ENCODE measurements at regions not wholly inside any gene's neighbourhood (a gene's known extent, or its start where the extent isn't known, plus 50 kb on each side); places are given as distances from the start of the nearest gene placed in this dataset.
"Not testable (repeated sequence)": the region's sequence is repeated elsewhere in the genome, so short reads cannot be mapped to it uniquely, and the experiment has no call there.

DNA sequence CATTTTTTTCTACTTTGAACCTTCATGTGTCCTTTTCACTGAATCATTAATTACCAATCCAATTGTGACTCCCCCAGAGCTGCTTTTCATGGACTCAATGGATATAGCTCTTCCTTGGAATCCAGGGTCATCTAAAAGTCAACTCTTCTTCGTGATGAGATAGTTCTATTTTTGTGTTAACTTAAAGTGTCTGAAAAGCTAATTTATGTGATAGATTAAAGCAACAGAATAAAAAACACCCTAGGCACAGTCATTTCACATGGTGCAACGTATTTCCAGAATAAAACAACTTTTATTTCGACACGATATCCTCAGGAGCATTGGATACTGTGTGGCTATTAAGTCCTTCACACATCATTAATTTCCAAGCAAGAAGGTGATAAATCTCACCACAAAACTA, 250.6 kb upstream of the SPHKAP start:
- Histone ChIP-seq H3K36me3 (ENCODE audit: control insufficient read depth, insufficient read depth, low read length) (no peaks in the 10 kb centered on the region), H3K4me3 (replicated peaks; ENCODE audit: low read depth, low read length) (no peak overlapping the region), H3K27me3 (replicated peaks; ENCODE audit: control insufficient read depth, insufficient read depth, low read length) (no peaks in the 10 kb centered on the region)
- TF ChIP-seq, protein P1, sequence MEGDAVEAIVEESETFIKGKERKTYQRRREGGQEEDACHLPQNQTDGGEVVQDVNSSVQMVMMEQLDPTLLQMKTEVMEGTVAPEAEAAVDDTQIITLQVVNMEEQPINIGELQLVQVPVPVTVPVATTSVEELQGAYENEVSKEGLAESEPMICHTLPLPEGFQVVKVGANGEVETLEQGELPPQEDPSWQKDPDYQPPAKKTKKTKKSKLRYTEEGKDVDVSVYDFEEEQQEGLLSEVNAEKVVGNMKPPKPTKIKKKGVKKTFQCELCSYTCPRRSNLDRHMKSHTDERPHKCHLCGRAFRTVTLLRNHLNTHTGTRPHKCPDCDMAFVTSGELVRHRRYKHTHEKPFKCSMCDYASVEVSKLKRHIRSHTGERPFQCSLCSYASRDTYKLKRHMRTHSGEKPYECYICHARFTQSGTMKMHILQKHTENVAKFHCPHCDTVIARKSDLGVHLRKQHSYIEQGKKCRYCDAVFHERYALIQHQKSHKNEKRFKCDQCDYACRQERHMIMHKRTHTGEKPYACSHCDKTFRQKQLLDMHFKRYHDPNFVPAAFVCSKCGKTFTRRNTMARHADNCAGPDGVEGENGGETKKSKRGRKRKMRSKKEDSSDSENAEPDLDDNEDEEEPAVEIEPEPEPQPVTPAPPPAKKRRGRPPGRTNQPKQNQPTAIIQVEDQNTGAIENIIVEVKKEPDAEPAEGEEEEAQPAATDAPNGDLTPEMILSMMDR (IDR thresholded peaks at IDR 0.05; ENCODE audit: insufficient read depth, low read length, poor library complexity, severe bottlenecking): no peak
- DNase-seq (ENCODE audit: extremely low read depth, insufficient read length): no peak

DNA sequence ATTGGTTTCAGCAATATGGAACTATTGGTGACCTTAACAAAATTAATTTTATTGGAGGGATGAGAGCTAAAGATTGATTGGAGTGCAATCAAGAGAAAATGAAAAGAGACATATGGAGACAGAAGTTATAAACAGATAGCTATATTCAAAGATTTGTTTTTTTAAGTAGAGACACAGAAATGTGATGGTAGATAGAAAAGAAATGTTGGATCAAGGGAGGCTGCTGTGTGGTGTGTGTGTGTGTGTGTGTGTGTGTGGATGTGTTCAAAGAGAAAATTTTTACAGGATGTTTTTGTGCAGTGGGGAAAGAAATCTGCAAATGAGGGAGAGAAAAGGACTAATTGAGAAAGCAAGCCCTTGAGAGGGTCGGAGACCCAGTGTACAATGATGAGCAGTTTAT, 249.5 kb upstream of the SPHKAP start:
- no peak for DNase-seq (ENCODE audit: extremely low read depth, insufficient read length)
- H3K27me3 ChIP-seq (replicated peaks; ENCODE audit: control insufficient read depth, insufficient read depth, low read length): no peaks in the 10 kb centered on the region
- no peaks in the 10 kb centered on the region for H3K36me3 ChIP-seq (ENCODE audit: control insufficient read depth, insufficient read depth, low read length)
- no peak overlapping the region for H3K4me3 ChIP-seq (replicated peaks; ENCODE audit: low read depth, low read length)
- TF ChIP-seq, protein P1 (IDR thresholded peaks at IDR 0.05; ENCODE audit: insufficient read depth, low read length, poor library complexity, severe bottlenecking): no peak

DNA sequence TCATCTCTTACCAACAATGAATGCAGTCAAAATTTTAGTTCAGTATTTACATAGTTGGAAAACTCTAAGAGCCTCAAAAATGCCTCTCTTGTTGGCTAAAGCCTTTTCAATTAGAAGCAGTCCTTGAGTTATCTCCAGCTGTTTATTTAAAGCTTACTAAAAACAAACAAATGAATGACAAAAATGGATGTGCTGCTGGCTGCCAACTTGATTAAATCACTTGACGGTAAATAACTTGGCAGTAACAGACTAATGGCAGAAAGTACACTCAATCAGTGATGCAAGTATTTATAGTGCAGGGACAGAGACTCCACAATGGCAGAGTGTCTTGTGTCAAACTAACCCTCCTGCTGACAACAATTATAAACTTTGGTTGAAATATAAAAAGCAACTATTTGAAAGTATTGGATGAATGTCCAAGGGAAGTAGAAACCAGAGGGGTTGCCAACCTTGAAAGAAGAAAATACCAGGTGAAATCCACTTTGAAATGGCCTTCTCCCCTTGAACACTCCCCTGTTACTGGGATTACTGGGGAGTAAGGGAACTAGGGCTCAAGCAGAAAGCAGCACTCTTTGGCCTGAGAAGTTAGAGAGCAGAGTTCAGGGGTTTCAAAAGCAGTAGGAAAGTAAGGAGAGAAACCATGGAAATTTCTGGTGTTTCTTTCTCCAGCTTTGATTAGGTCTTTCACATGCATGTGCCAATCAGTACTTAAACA, 245.2 kb upstream of the SPHKAP start:
- TF ChIP-seq, protein P1 (IDR thresholded peaks at IDR 0.05; ENCODE audit: insufficient read depth, low read length, poor library complexity, severe bottlenecking): no peak
- Histone ChIP-seq H3K27me3 (replicated peaks; ENCODE audit: control insufficient read depth, insufficient read depth, low read length) (no peaks in the 10 kb centered on the region), H3K4me3 (replicated peaks; ENCODE audit: low read depth, low read length) (no peak overlapping the region), H3K36me3 (ENCODE audit: control insufficient read depth, insufficient read depth, low read length) (no peaks in the 10 kb centered on the region)
- no peak for DNase-seq (ENCODE audit: extremely low read depth, insufficient read length)

DNA sequence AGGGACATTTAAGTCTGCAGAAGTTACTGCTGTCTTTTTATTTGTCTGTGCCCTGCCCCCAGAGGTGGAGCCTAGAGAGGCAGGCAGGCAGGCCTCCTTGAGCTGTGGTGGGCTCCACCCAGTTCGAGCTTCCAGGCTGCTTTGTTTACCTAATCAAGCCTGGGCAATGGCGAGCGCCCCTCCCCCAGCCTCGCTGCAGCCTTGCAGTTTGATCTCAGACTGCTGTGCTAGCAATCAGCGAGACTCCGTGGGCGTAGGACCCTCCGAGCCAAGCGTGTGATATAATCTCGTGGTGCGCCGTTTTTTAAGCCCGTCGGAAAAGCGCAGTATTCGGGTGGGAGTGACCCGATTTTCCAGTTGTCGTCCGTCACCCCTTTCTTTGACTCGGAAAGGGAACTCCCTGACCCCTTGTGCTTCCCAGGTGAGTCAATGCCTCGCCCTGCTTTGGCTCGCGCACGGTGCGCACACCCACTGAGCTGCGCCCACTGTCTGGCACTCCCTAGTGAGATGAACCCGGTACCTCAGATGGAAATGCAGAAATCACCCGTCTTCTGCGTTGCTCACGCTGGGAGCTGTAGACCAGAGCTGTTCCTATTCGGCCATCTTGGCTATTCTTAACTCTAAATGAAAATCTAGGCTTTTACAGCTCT, 244.0 kb upstream of the SPHKAP start:
- H3K4me3 ChIP-seq (replicated peaks; ENCODE audit: low read depth, low read length); DNase-seq (ENCODE audit: extremely low read depth, insufficient read length); H3K27me3 ChIP-seq (replicated peaks; ENCODE audit: control insufficient read depth, insufficient read depth, low read length); H3K36me3 ChIP-seq (ENCODE audit: control insufficient read depth, insufficient read depth, low read length): not testable (repeated sequence)

DNA sequence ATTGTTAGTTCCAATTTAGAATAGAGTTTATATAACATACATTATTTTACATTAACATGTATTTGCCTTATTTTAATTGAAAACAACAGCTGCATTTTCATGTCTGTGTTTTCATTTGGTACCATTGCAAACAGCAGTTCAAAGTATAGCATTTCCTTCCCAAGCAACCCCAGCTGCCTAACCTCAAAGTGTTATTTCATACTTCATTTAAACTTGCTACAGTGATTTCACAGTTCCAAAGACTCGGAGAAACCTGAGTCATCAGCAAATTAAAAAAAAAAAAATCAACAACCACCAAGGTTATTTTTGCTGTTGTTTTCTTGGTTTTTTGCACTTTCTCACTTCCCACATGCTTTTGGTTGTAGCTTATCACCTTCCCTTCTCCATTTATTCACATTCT, 236.5 kb upstream of the SPHKAP start:
- Histone ChIP-seq H3K4me3 (replicated peaks; ENCODE audit: low read depth, low read length) (no peak overlapping the region), H3K36me3 (ENCODE audit: control insufficient read depth, insufficient read depth, low read length) (no peaks in the 10 kb centered on the region), H3K27me3 (replicated peaks; ENCODE audit: control insufficient read depth, insufficient read depth, low read length) (no peaks in the 10 kb centered on the region)
- TF ChIP-seq, protein P1 (IDR thresholded peaks at IDR 0.05; ENCODE audit: insufficient read depth, low read length, poor library complexity, severe bottlenecking): no peak
- DNase-seq (ENCODE audit: extremely low read depth, insufficient read length): peak; percentile 1

DNA sequence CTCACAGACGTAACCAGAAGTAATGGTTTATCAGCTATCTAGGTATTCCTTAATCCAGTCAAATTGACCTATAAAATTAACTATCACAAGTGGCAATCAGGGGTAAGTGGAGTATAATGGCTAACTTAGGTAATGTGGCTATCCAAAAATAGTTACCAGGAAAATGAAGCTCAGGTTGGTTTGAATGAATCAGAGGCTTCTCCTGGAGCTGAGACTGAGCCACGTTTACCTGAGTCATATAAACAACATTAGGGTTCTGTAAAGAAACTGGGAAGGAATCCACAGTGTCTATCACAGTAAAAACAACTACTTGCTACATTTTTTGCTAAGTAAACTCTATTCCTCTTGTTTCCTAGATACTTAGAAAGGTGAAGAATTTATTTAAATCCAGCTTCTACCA, 236.0 kb upstream of the SPHKAP start:
- H3K36me3 ChIP-seq (ENCODE audit: control insufficient read depth, insufficient read depth, low read length): no peaks in the 10 kb centered on the region
- no peaks in the 10 kb centered on the region for H3K27me3 ChIP-seq (replicated peaks; ENCODE audit: control insufficient read depth, insufficient read depth, low read length)
- DNase-seq (ENCODE audit: extremely low read depth, insufficient read length): no peak
- H3K4me3 ChIP-seq (replicated peaks; ENCODE audit: low read depth, low read length): no peak overlapping the region
- TF ChIP-seq, protein P1 (IDR thresholded peaks at IDR 0.05; ENCODE audit: insufficient read depth, low read length, poor library complexity, severe bottlenecking): no peak

All from GM06990 (cell line).